Spleen (tissue), 11 donors: ENCODE measurements at regions not wholly inside any gene's neighbourhood (a gene's known extent, or its start where the extent isn't known, plus 50 kb on each side); places are given as distances from the start of the nearest gene placed in this dataset.

Source experiments
- DNase-seq: peaks from one replicate; pipeline ENCODE4 v3.0.0-alpha.2; 2020
- H3K27ac ChIP-seq, 8 donors: fragments of 200-600 bp; sonication (generic) in 7 of 8; 1 replicate in 4 of 8; 2 replicates in 4 of 8; pipeline versions ENCODE4 v1.5.0 to v1.8.0; 2016 to 2021; ENCODE audit warnings: inconsistent platforms in 4 of 8, mild to moderate bottlenecking in 4 of 8, moderate library complexity in 1 of 8
- H3K27me3 ChIP-seq, 7 donors: fragments of 200-600 bp; sonication (generic) in 6 of 7; replicated peaks in 1 of 7; 1 replicate in 4 of 7; 2 replicates in 3 of 7; pipeline versions ENCODE4 v1.5.0 to v1.8.0; 2016 to 2021; ENCODE audit warnings: inconsistent platforms in 3 of 7, mild to moderate bottlenecking in 1 of 7
- H3K36me3 ChIP-seq, 6 donors: fragments of 200-600 bp; sonication (generic) in 5 of 6; 1 replicate in 4 of 6; 2 replicates in 2 of 6; pipeline versions ENCODE4 v1.5.0 to v1.8.0; 2016 to 2021; ENCODE audit warnings: inconsistent platforms in 2 of 6
- H3K4me1 ChIP-seq, 6 donors: fragments of 200-600 bp; sonication (generic) in 5 of 6; 1 replicate in 3 of 6; 2 replicates in 3 of 6; pipeline versions ENCODE4 v1.5.0 to v1.8.0; 2016 to 2021; ENCODE audit warnings: inconsistent platforms in 3 of 6
- H3K4me3 ChIP-seq, 8 donors: fragments of 200-600 bp; sonication (generic) in 7 of 8; 1 replicate in 4 of 8; 2 replicates in 4 of 8; pipeline versions ENCODE4 v1.5.0 to v1.8.0; 2016 to 2021; ENCODE audit warnings: inconsistent platforms in 4 of 8, mild to moderate bottlenecking in 4 of 8, moderate library complexity in 2 of 8
- H3K9me3 ChIP-seq, 8 donors: fragments of 200-600 bp; sonication (generic) in 7 of 8; 1 replicate in 4 of 8; 2 replicates in 4 of 8; pipeline versions ENCODE4 v1.5.0 to v1.8.0; 2016 to 2021; ENCODE audit warnings: inconsistent platforms in 4 of 8
- POLR2A ChIP-seq, 3 donors: fragments of 450-650 bp; IDR thresholded peaks; one replicate each; pipeline ENCODE4 v1.5.1; 2017; ENCODE audit warnings: antibody characterized with exemption in 3 of 3, mild to moderate bottlenecking in 1 of 3
- POLR2AphosphoS5 ChIP-seq, 3 donors: sonication (generic); formaldehyde crosslinking; IDR thresholded peaks; one replicate each; pipeline ENCODE4 v1.5.1; 2017; ENCODE audit warnings: antibody characterized with exemption in 3 of 3
- WGBS, 5 donors: extraction: QIAGEN DNeasy Blood & Tissue Kit in 3 of 5; methylation state at CpG; one replicate each; pipeline versions ENCODE4 v1.1.5 to v1.1.7; 2013 to 2018; 5-methylcytosine and 5-hydroxymethylcytosine counted together
- intact Hi-C: fragments of 100-400 bp; cut with DNase I; formaldehyde crosslinking; loops from one replicate; pipeline ENCODE4 v1.15.0; 2023; ENCODE audit warnings: low total_unique reads
- TF ChIP-seq, protein P1 (sequence below), 11 experiments: fragments of 200-600 bp in 7 of 11; fragments of 450-650 bp in 4 of 11; sonication (generic) in 4 of 11; IDR thresholded peaks in 8 of 11; conservative IDR thresholded peaks in 3 of 11; 1 replicate in 7 of 11; 2 replicates in 4 of 11; pipeline versions ENCODE4 v1.4.0 to v1.8.0; 2016 to 2021; ENCODE audit warnings: antibody characterized with exemption in 11 of 11, inconsistent platforms in 4 of 11, mild to moderate bottlenecking in 1 of 11
- donor health status: healthy with polysubstance abuse.
- donor health status: DM: no; HTN: no; CAD: no; lungs with moderate emphysema.
- donor health status: DM: no; HTN: no; CAD: no.
- donor health status: Bipolar disorder and iron deficiency.
- donor health status: healthy.
- donor health status: DM: no; HTN: no; CAD: no.
- donor health status: DM: yes; HTN: yes; CAD: no.

DNA sequence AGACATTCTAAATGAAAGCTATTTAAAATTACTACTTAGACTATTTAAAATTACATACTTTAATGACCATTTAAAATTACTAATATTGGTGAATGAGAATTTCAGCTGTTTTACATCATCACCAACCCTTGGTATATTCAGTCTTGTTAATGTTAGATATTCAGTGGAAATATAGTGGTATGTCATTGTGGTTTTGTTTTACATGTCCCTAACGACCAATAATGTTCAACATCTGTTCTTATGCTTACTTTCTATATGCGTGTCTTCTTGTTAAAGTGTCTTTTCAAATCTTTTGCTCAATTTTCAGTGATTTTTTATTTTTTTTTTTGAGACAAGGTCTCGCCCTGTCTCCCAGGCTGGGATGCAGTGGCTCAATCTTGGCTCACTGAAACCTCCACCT lies 279.3 kb upstream of the TARS1 start:
- intact Hi-C loops, result no loop called here
- 64 to 76% (median 72%) methylated on average over 3 of the region's 3 CpGs for WGBS, 5 donors
- no peak for TF ChIP-seq POLR2AphosphoS5 (IDR thresholded peaks at IDR 0.05)
- TF ChIP-seq, protein P1, sequence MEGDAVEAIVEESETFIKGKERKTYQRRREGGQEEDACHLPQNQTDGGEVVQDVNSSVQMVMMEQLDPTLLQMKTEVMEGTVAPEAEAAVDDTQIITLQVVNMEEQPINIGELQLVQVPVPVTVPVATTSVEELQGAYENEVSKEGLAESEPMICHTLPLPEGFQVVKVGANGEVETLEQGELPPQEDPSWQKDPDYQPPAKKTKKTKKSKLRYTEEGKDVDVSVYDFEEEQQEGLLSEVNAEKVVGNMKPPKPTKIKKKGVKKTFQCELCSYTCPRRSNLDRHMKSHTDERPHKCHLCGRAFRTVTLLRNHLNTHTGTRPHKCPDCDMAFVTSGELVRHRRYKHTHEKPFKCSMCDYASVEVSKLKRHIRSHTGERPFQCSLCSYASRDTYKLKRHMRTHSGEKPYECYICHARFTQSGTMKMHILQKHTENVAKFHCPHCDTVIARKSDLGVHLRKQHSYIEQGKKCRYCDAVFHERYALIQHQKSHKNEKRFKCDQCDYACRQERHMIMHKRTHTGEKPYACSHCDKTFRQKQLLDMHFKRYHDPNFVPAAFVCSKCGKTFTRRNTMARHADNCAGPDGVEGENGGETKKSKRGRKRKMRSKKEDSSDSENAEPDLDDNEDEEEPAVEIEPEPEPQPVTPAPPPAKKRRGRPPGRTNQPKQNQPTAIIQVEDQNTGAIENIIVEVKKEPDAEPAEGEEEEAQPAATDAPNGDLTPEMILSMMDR (IDR thresholded peaks at IDR 0.05 in 8 of 11, conservative IDR thresholded peaks at IDR 0.05 in 3 of 11), result no peak
- TF ChIP-seq POLR2A (IDR thresholded peaks at IDR 0.05), result no peak
- Histone ChIP-seq H3K4me3 (no peak overlapping the region), H3K9me3 (peaks cover 0 to 21% (median 9%) of the 10 kb centered on the region in 8 donors), H3K27me3 (no peaks in the 10 kb centered on the region), H3K27ac (no peak overlapping the region), H3K4me1 (no peaks in the 10 kb centered on the region), H3K36me3 (no peaks in the 10 kb centered on the region)
- no peak for DNase-seq

DNA sequence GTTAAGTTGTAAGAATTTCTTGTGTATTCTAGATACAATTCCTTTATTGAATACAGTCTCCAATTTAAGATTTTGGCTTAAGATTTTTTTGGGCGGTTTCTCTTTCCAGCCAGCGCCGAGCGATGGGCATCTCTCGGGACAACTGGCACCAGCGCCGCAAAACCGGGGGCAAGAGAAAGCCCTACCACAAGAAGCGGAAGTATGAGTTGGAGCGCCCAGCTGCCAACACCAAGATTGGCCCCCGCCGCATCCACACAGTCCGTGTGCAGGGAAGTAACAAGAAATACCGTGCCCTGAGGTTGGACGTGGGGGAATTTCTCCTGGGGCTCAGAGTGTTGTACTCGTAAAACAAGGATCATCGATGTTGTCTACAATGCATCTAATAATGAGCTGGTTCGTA lies 278.7 kb upstream of the TARS1 start:
- 94 to 99% (median 96%) methylated on average over 18 of the region's 18 CpGs for WGBS, 5 donors
- H3K27ac ChIP-seq, result no peak overlapping the region
- no peak for TF ChIP-seq POLR2AphosphoS5 (IDR thresholded peaks at IDR 0.05)
- peaks cover 0 to 21% (median 9%) of the 10 kb centered on the region in 8 donors for H3K9me3 ChIP-seq
- no peaks in the 10 kb centered on the region for H3K4me1 ChIP-seq
- no peaks in the 10 kb centered on the region for H3K36me3 ChIP-seq
- no peaks in the 10 kb centered on the region for H3K27me3 ChIP-seq
- H3K4me3 ChIP-seq, result no peak overlapping the region
- intact Hi-C loops, result no loop called here
- no peak for DNase-seq

DNA sequence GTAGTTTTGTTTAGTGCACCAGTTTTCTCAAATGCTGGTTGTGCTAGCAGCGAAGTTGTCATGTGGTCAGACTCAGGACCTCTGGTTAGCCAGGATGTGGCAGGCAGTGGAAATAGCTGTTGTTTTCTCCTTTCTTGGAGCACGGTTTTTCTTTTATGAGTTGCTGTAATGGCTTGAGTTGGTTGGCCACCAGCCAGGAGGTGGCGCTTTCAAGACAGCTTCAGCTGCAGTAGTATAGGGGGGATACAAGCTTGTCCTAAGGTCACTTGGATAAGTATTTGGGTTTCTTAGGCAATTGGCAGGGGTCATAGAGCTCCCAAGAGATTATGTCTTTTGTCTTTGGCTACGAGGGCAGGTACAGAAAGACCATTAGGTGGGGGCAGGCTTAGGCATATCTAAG lies 274.2 kb upstream of the TARS1 start:
- H3K4me3 ChIP-seq, result no peak overlapping the region
- TF ChIP-seq, protein P1 (IDR thresholded peaks at IDR 0.05 in 8 of 11, conservative IDR thresholded peaks at IDR 0.05 in 3 of 11), result no peak
- TF ChIP-seq POLR2AphosphoS5 (IDR thresholded peaks at IDR 0.05), result no peak
- no peak for TF ChIP-seq POLR2A (IDR thresholded peaks at IDR 0.05)
- intact Hi-C loops, result no loop called here
- WGBS, 5 donors, result 82 to 88% (median 84%) methylated on average over 4 of the region's 4 CpGs
- H3K4me1 ChIP-seq, result no peaks in the 10 kb centered on the region
- no peak overlapping the region for H3K27ac ChIP-seq
- no peak for DNase-seq
- no peaks in the 10 kb centered on the region for H3K36me3 ChIP-seq
- no peaks in the 10 kb centered on the region for H3K27me3 ChIP-seq
- H3K9me3 ChIP-seq, result peaks cover 0 to 42% (median 31%) of the 10 kb centered on the region in 8 donors

DNA sequence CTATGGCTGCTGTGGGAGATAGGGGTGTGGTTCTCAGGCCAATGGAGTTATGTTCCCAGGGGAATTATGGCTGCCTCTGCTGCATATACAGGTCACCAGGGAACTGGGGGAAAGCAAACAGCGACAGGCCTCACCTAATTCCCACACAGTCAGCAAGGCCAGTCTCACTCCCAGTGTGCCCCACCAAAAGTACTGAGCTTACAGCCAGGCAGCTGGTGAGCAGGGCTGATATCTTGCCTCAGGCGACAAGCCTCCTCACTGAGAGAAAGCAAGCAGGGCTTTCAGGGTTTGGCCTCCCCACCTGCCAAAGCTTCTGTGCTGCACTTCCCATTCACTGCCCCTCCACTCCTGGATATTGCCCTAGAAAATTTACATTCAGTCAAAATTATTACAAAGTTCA lies 273.8 kb upstream of the TARS1 start:
- no peak overlapping the region for H3K27ac ChIP-seq
- no peaks in the 10 kb centered on the region for H3K4me1 ChIP-seq
- no peaks in the 10 kb centered on the region for H3K27me3 ChIP-seq
- no peaks in the 10 kb centered on the region for H3K36me3 ChIP-seq
- TF ChIP-seq, protein P1 (IDR thresholded peaks at IDR 0.05 in 8 of 11, conservative IDR thresholded peaks at IDR 0.05 in 3 of 11), result no peak
- no peak for TF ChIP-seq POLR2AphosphoS5 (IDR thresholded peaks at IDR 0.05)
- TF ChIP-seq POLR2A (IDR thresholded peaks at IDR 0.05), result no peak
- H3K4me3 ChIP-seq, result no peak overlapping the region
- DNase-seq, result no peak
- WGBS, 5 donors, result 0 to 74% (median 60%) methylated on average over 1 to 2 of the region's 2 CpGs
- peaks cover 0 to 42% (median 31%) of the 10 kb centered on the region in 8 donors for H3K9me3 ChIP-seq
- intact Hi-C loops, result no loop called here

DNA sequence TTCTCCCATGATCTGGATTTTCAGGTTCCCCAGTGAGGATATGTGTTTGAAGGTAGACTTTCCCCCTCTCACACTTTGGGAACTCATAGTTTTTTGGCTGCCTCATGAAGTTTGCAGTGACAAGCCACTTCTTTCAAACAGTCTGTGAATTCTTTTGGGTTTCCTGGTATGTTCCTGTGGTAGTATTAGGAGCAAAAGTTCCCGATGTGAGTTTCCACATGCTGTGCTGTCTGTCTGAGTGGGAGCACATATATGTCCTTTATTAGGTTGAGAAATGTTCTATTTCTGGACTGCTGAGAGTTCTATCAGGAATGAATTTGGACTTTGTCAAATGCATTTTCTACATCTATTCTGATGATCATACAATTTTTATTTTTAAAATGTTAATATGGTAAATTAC lies 273.2 kb upstream of the TARS1 start:
- Histone ChIP-seq H3K27ac (no peak overlapping the region), H3K36me3 (no peaks in the 10 kb centered on the region), H3K27me3 (no peaks in the 10 kb centered on the region), H3K4me1 (no peaks in the 10 kb centered on the region), H3K9me3 (peaks cover 0 to 42% (median 29%) of the 10 kb centered on the region in 8 donors), H3K4me3 (no peak overlapping the region)
- TF ChIP-seq POLR2A (IDR thresholded peaks at IDR 0.05) (no peak), POLR2AphosphoS5 (IDR thresholded peaks at IDR 0.05) (no peak)
- TF ChIP-seq, protein P1 (IDR thresholded peaks at IDR 0.05 in 8 of 11, conservative IDR thresholded peaks at IDR 0.05 in 3 of 11), result no peak
- DNase-seq, result no peak
- intact Hi-C loops, result no loop called here
- WGBS, 5 donors, result 37 to 69% (median 43%) methylated on average over 1 of the region's 1 CpG
